Activated CD8-positive, alpha-beta T cell treated with anti-CD3 and anti-CD28 coated beads, Interleukin-2, amount 10 ng/mL, durations not matched to agents 7 days and 5 days (primary cell): ENCODE measurements at regions not wholly inside any gene's neighbourhood (a gene's known extent, or its start where the extent isn't known, plus 50 kb on each side); places are given as distances from the start of the nearest gene placed in this dataset.
"Not testable (repeated sequence)": the region's sequence is repeated elsewhere in the genome, so short reads cannot be mapped to it uniquely, and the experiment has no call there.

Source experiments
- ATAC-seq: fragments of 150-1000 bp; cut with Tn5 transposase; one replicate; pipeline ENCODE4 v1.10.0; 2021; ENCODE audit warnings: moderate library complexity
- CTCF ChIA-PET: fragments of 350-600 bp; sonication (Branson Sonifier 250); formaldehyde crosslinking; loops from one replicate; lab custom pipeline; 2021; ENCODE audit warnings: antibody characterized with exemption; lab: Charles Lee
- POLR2A ChIA-PET: fragments of 350-600 bp; sonication (Branson Sonifier 250); formaldehyde crosslinking; loops from one replicate; lab custom pipeline; 2021; ENCODE audit warnings: antibody characterized with exemption; lab: Charles Lee
- DNase-seq: peaks from one replicate; pipeline ENCODE4 v3.0.0-alpha.2; 2020
- H3K27ac Mint-ChIP-seq: one replicate; pipeline ENCODE4 v1.8.0; 2021; ENCODE audit warnings: mild to moderate bottlenecking, mixed read lengths
- H3K27me3 Mint-ChIP-seq: one replicate; pipeline ENCODE4 v1.8.0; 2021; ENCODE audit warnings: low read depth, mixed read lengths
- H3K36me3 Mint-ChIP-seq: one replicate; pipeline ENCODE4 v1.8.0; 2021; ENCODE audit warnings: low read depth, mixed read lengths
- H3K4me1 Mint-ChIP-seq: one replicate; pipeline ENCODE4 v1.8.0; 2021; ENCODE audit warnings: low read depth, mixed read lengths
- H3K4me3 Mint-ChIP-seq: one replicate; pipeline ENCODE4 v1.8.0; 2021; ENCODE audit warnings: mild to moderate bottlenecking, mixed read lengths
- H3K9me3 Mint-ChIP-seq: one replicate; pipeline ENCODE4 v1.8.0; 2022; ENCODE audit warnings: mixed read lengths; ENCODE audit not compliant: insufficient read depth

- no peak for ATAC-seq
- Mint-ChIP-seq H3K27ac (no peak overlapping the region), H3K27me3 (no peaks in the 10 kb centered on the region), H3K9me3 (peaks cover 3% of the 10 kb centered on the region), H3K4me3 (no peak overlapping the region), H3K4me1 (no peaks in the 10 kb centered on the region), H3K36me3 (no peaks in the 10 kb centered on the region)
- DNase-seq = no peak
- CTCF ChIA-PET = no interaction called here
- POLR2A ChIA-PET = no interaction called here
Observed at GRCh38 chr4:19187096-19187495, 1064.6 kb upstream of the SLIT2 start.

DNA sequence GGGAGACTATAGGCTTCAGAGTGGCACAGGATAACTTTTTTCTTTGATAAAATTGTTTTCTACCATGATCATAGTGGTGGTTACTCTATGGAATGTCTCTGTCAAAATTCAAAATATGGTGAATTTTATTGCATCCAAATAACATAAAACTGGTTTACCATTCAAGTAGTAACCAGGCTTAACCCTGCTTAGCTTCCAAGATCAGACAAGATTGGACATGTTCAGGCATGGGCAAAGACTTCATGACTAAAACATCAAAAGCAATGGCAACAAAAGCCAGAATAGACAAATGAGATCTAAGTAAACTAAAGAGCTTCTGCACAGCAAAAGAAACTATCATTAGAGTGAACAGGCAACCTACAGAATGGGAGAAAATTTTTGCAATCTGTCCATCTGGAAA lies 1070.1 kb upstream of the SLIT2 start:
- H3K4me3 Mint-ChIP-seq, ATAC-seq, H3K36me3 Mint-ChIP-seq, CTCF ChIA-PET, H3K4me1 Mint-ChIP-seq, H3K27ac Mint-ChIP-seq, H3K27me3 Mint-ChIP-seq, DNase-seq, H3K9me3 Mint-ChIP-seq, POLR2A ChIA-PET: not testable (repeated sequence)

- ATAC-seq (no peak), DNase-seq (no peak)
- POLR2A ChIA-PET = no interaction called here
- H3K9me3 Mint-ChIP-seq = peaks cover 2% of the 10 kb centered on the region
- H3K36me3 Mint-ChIP-seq = no peaks in the 10 kb centered on the region
- CTCF ChIA-PET = no interaction called here
- no peaks in the 10 kb centered on the region for H3K27me3 Mint-ChIP-seq
- no peak overlapping the region for H3K27ac Mint-ChIP-seq
- H3K4me3 Mint-ChIP-seq = no peak overlapping the region
- H3K4me1 Mint-ChIP-seq = no peaks in the 10 kb centered on the region
Observed at GRCh38 chr4:19178835-19179234, 1072.9 kb upstream of the SLIT2 start.

GRCh38 chr4:19177616-19178015 lies 1074.1 kb upstream of the SLIT2 start:
- no peaks in the 10 kb centered on the region for H3K27me3 Mint-ChIP-seq
- no peaks in the 10 kb centered on the region for H3K36me3 Mint-ChIP-seq
- peaks cover 7% of the 10 kb centered on the region for H3K9me3 Mint-ChIP-seq
- H3K4me3 Mint-ChIP-seq = no peak overlapping the region
- ATAC-seq (no peak), DNase-seq (no peak)
- H3K27ac Mint-ChIP-seq = no peak overlapping the region
- H3K4me1 Mint-ChIP-seq = no peaks in the 10 kb centered on the region
- POLR2A ChIA-PET = no interaction called here
- CTCF ChIA-PET = no interaction called here

DNA sequence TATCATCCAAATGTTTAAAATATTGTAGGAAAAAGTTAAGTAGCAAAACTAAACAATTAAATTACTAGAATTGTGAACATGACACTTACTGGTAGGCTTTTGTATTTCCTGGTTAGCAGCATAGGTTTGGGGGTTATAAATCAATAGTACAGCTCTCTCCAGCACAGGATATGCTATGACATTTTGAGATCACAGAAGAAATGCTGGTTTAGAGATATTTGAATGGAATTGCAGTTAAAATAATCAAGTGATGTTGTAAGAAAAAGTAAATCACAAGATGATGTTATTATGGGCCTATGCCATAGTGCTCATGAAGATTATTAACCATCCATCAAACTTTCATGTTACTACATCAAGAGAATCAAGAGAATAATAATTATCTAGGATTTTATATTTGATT lies 1079.9 kb upstream of the SLIT2 start:
- ChIA-PET POLR2A (no interaction called here), CTCF (no interaction called here)
- H3K4me1 Mint-ChIP-seq = no peaks in the 10 kb centered on the region
- ATAC-seq (no peak), DNase-seq (no peak)
- peaks cover 15% of the 10 kb centered on the region for H3K9me3 Mint-ChIP-seq
- H3K27ac Mint-ChIP-seq = no peak overlapping the region
- H3K27me3 Mint-ChIP-seq = no peaks in the 10 kb centered on the region
- H3K4me3 Mint-ChIP-seq = no peak overlapping the region
- H3K36me3 Mint-ChIP-seq = no peaks in the 10 kb centered on the region

DNA sequence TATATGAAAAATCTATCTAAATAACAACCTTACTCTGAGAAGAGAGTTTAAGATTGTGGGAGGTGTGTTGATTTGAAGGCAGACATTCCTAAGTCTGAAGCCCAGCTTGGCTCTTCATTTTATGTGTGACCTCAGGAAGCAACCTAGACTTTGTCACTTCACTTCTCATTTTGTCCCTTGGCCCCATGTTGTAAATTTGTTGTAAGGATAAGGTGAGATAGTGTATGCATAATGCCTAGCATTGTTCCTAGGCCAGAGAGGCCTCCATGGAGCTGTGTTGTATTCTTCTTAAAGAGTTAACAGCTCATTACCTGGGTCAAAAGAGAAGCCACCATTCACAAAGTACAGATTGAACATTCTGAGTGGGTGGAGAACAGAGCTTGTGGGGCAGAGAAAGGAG lies 1084.4 kb upstream of the SLIT2 start:
- Mint-ChIP-seq H3K4me1 (no peaks in the 10 kb centered on the region), H3K9me3 (peaks cover 8% of the 10 kb centered on the region)

DNA sequence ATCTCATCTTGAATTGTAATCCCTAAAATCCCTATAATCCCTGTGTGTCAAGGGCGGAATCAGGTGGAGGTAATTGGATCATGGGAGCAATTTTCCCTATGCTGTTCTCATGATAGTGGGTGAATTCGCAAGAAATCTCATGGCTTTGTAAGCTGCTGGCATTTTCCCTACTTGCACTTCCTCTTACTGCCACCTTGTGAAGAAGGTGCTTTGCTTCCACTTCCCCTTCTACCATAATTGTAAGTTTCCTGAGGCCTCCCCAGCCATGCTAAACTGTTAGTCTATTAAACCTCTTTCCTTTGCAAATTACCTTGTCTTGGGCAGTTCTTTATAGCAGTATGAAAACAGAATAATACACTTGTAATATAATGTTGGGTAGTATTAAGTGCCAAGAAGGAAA lies 1087.4 kb upstream of the SLIT2 start:
- H3K27ac Mint-ChIP-seq = no peak overlapping the region
- H3K27me3 Mint-ChIP-seq = no peaks in the 10 kb centered on the region
- ATAC-seq (no peak), DNase-seq (no peak)
- POLR2A ChIA-PET = no interaction called here
- CTCF ChIA-PET = no interaction called here
- no peak overlapping the region for H3K4me3 Mint-ChIP-seq
- no peaks in the 10 kb centered on the region for H3K36me3 Mint-ChIP-seq
- peaks cover 15% of the 10 kb centered on the region for H3K9me3 Mint-ChIP-seq
- no peaks in the 10 kb centered on the region for H3K4me1 Mint-ChIP-seq

More for the DNA sequence above, 1084.4 kb upstream of the SLIT2 start:
- ChIA-PET POLR2A (no interaction called here), CTCF (no interaction called here)
- ATAC-seq (no peak), DNase-seq (no peak)
- Mint-ChIP-seq H3K27ac (no peak overlapping the region), H3K4me3 (no peak overlapping the region), H3K36me3 (no peaks in the 10 kb centered on the region), H3K27me3 (no peaks in the 10 kb centered on the region)

- DNase-seq (no peak), ATAC-seq (no peak)
- Mint-ChIP-seq H3K4me3 (no peak overlapping the region), H3K4me1 (no peaks in the 10 kb centered on the region), H3K36me3 (no peaks in the 10 kb centered on the region), H3K27ac (no peak overlapping the region), H3K9me3 (peaks cover 42% of the 10 kb centered on the region), H3K27me3 (no peaks in the 10 kb centered on the region)
- CTCF ChIA-PET = no interaction called here
- POLR2A ChIA-PET = no interaction called here
Observed at GRCh38 chr4:19159874-19160273, 1091.8 kb upstream of the SLIT2 start.

DNA sequence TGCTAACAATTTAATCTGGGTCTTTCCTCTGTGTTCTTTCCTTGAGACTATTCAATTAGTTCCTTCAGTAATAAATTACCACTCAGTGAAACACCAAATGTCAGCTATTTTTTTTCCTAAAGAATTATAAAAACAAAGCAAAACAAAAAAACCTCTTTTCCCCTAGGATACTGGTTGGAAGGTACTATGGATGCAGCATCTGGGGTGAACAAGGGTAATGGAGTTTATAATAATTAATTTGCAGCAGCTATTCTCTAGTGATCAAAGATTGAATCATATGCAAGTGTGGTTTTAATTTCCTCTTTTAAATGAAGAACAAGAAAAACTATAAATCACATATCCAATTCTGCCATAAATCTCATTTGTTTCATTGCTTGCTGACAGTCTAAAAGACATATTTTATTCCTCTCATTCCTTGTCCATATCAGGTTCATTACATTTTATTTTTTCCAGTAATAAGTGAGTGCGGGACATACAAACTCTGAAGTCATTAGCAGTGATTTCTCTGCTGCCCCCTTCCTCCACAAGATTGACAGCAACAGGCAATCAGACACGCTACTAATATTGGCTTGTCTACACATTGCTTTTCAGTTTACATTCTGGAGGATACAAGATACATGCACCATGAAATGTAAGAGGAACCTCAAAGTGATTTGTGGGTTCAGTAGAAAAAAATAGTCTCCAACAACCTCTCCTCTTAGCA lies 1093.4 kb upstream of the SLIT2 start:
- no peaks in the 10 kb centered on the region for H3K27me3 Mint-ChIP-seq
- H3K4me3 Mint-ChIP-seq = no peak overlapping the region
- DNase-seq (no peak), ATAC-seq (no peak)
- CTCF ChIA-PET = interaction anchor here (0.5 kb wide), 1 partner anchor 312 kb away, joined by 3 read pairs; no protein-coding TSS in a partner anchor
- POLR2A ChIA-PET = no interaction called here
- H3K36me3 Mint-ChIP-seq = no peaks in the 10 kb centered on the region
- no peak overlapping the region for H3K27ac Mint-ChIP-seq
- H3K9me3 Mint-ChIP-seq = peaks cover 44% of the 10 kb centered on the region
- H3K4me1 Mint-ChIP-seq = no peaks in the 10 kb centered on the region

DNA sequence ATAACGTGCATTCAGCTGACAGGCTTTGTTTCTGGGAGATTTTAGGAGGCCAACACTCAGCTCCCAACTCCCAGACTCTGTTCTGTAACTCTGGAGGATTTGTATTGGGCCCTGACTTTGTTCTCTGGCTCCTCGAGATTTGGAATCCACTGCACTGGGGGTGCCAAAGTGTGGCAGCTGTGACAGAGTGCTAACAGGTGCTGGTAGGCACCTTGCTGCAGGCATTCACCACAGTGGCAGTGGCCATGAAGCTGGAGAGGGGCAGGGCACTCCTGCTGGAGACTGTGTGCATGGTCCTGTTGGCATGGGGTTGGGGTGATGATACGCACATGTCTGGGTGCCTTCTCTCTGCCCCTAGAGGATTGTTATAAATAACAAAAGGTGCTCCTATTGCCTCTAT lies 1094.9 kb upstream of the SLIT2 start:
- ChIA-PET POLR2A (no interaction called here), CTCF (no interaction called here)
- no peak overlapping the region for H3K4me3 Mint-ChIP-seq
- no peaks in the 10 kb centered on the region for H3K4me1 Mint-ChIP-seq
- H3K36me3 Mint-ChIP-seq = no peaks in the 10 kb centered on the region
- no peak overlapping the region for H3K27ac Mint-ChIP-seq
- no peak for ATAC-seq
- H3K27me3 Mint-ChIP-seq = no peaks in the 10 kb centered on the region
- H3K9me3 Mint-ChIP-seq = peaks cover 44% of the 10 kb centered on the region
- DNase-seq = no peak

DNA sequence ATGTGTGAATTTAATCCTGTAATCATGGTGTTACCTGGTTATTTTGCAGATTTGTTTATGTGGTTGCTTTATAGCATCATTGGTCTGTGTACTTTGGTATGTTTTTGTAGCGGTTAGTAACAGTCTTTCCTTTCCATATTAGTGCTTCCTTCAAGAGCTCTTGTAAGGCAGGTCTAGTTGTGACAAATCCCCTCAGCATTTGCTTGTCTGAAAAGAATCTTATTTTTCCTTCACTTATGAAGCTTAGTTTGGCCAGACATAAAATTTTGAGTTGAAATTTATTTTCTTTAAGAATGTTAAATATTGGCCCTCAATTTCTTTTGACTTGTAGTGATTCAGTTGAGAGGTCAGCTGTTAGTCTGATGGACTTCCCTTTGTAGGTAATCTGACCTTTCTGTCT lies 1096.1 kb upstream of the SLIT2 start:
- ATAC-seq = no peak
- ChIA-PET POLR2A (no interaction called here), CTCF (no interaction called here)
- Mint-ChIP-seq H3K27ac (no peak overlapping the region), H3K36me3 (no peaks in the 10 kb centered on the region), H3K27me3 (no peaks in the 10 kb centered on the region), H3K4me3 (no peak overlapping the region), H3K9me3 (peaks cover 43% of the 10 kb centered on the region), H3K4me1 (no peaks in the 10 kb centered on the region)
- no peak for DNase-seq

GRCh38 chr4:19154267-19154666 lies 1097.4 kb upstream of the SLIT2 start:
- CTCF ChIA-PET, H3K27ac Mint-ChIP-seq, DNase-seq, ATAC-seq, H3K4me1 Mint-ChIP-seq, POLR2A ChIA-PET, H3K27me3 Mint-ChIP-seq, H3K36me3 Mint-ChIP-seq, H3K4me3 Mint-ChIP-seq: not testable (repeated sequence)
- H3K9me3 Mint-ChIP-seq = peaks cover 37% of the 10 kb centered on the region

- Mint-ChIP-seq H3K27ac (no peak overlapping the region), H3K27me3 (no peaks in the 10 kb centered on the region), H3K4me3 (no peak overlapping the region), H3K4me1 (no peaks in the 10 kb centered on the region), H3K9me3 (peaks cover 26% of the 10 kb centered on the region), H3K36me3 (no peaks in the 10 kb centered on the region)
- POLR2A ChIA-PET = interaction anchor here (0.7 kb wide), 1 partner anchor 22 kb away, joined by 3 read pairs; no protein-coding TSS in a partner anchor
- ATAC-seq (no peak), DNase-seq (no peak)
- CTCF ChIA-PET = no interaction called here
Observed at GRCh38 chr4:19152264-19152663, 1099.4 kb upstream of the SLIT2 start.
